ENCODE measurements at regions not wholly inside any gene's neighbourhood (a gene's known extent, or its start where the extent isn't known, plus 50 kb on each side); places are given as distances from the start of the nearest gene placed in this dataset.

GRCh38 chr13:85379433-85379832 is 419.8 kb downstream of the SLITRK6 start:
- no peak for DNase-seq (ENCODE audit: low spot score)

- DNase-seq (ENCODE audit: low spot score), result no peak
Observed at GRCh38 chr13:85377783-85378182, 421.4 kb downstream of the SLITRK6 start.

- DNase-seq (ENCODE audit: low spot score), result no peak
Observed at GRCh38 chr13:85373322-85373721, 425.9 kb downstream of the SLITRK6 start.

- no peak for DNase-seq (ENCODE audit: low spot score)
Observed at GRCh38 chr13:85371254-85371653, 428.0 kb downstream of the SLITRK6 start.

GRCh38 chr13:85368686-85369085 is 430.5 kb downstream of the SLITRK6 start:
- DNase-seq (ENCODE audit: low spot score), result no peak

GRCh38 chr13:85367887-85368286 is 431.3 kb downstream of the SLITRK6 start:
- no peak for DNase-seq (ENCODE audit: low spot score)

- DNase-seq (ENCODE audit: low spot score), result no peak
Observed at GRCh38 chr13:85366759-85367417, 432.3 kb downstream of the SLITRK6 start.

- DNase-seq (ENCODE audit: low spot score), result no peak
Observed at GRCh38 chr13:85363504-85363903, 435.7 kb downstream of the SLITRK6 start.

- DNase-seq (ENCODE audit: low spot score), result no peak
Observed at GRCh38 chr13:85362980-85363379, 436.2 kb downstream of the SLITRK6 start.

GRCh38 chr13:85347251-85347650 is 452.0 kb downstream of the SLITRK6 start:
- DNase-seq (ENCODE audit: low spot score), result no peak

- DNase-seq (ENCODE audit: low spot score), result no peak
Observed at GRCh38 chr13:85334187-85334586, 465.0 kb downstream of the SLITRK6 start.

GRCh38 chr13:85333506-85334020 is 465.7 kb downstream of the SLITRK6 start:
- no peak for DNase-seq (ENCODE audit: low spot score)

GRCh38 chr13:85332615-85333014 is 466.6 kb downstream of the SLITRK6 start:
- DNase-seq (ENCODE audit: low spot score), result no peak

- DNase-seq (ENCODE audit: low spot score), result no peak
Observed at GRCh38 chr13:85321734-85322133, 477.5 kb downstream of the SLITRK6 start.

- no peak for DNase-seq (ENCODE audit: low spot score)
Observed at GRCh38 chr13:85317781-85318180, 481.4 kb downstream of the SLITRK6 start.

GRCh38 chr13:85316506-85317025 is 482.7 kb downstream of the SLITRK6 start:
- no peak for DNase-seq (ENCODE audit: low spot score)

- no peak for DNase-seq (ENCODE audit: low spot score)
Observed at GRCh38 chr13:85314686-85315085, 484.5 kb downstream of the SLITRK6 start.

GRCh38 chr13:85313761-85314503 is 485.3 kb downstream of the SLITRK6 start:
- no peak for DNase-seq (ENCODE audit: low spot score)

- no peak for DNase-seq (ENCODE audit: low spot score)
Observed at GRCh38 chr13:85312071-85312470, 487.1 kb downstream of the SLITRK6 start.

GRCh38 chr13:85303630-85304029 is 495.6 kb downstream of the SLITRK6 start:
- no peak for DNase-seq (ENCODE audit: low spot score)

GRCh38 chr13:85298387-85298924 is 500.8 kb downstream of the SLITRK6 start:
- no peak for DNase-seq (ENCODE audit: low spot score)

- no peak for DNase-seq (ENCODE audit: low spot score)
Observed at GRCh38 chr13:85288698-85289097, 510.5 kb downstream of the SLITRK6 start.

- no peak for DNase-seq (ENCODE audit: low spot score)
Observed at GRCh38 chr13:85287528-85287927, 511.7 kb downstream of the SLITRK6 start.
